ENCODE measurements at regions not wholly inside any gene's neighbourhood (a gene's known extent, or its start where the extent isn't known, plus 50 kb on each side); places are given as distances from the start of the nearest gene placed in this dataset.

- no peak for TF ChIP-seq POLR2AphosphoS5 (IDR thresholded peaks at IDR 0.05)
- no peak for TF ChIP-seq POLR2A (IDR thresholded peaks at IDR 0.05)
- TF ChIP-seq CTCF (IDR thresholded peaks at IDR 0.05), result no peak
Observed at GRCh38 chr16:76976756-76977155, 214.2 kb upstream of the MON1B start.

Measured in breast epithelium (tissue), 3 donors.